T-cell (primary cell): ENCODE measurements at regions not wholly inside any gene's neighbourhood (a gene's known extent, or its start where the extent isn't known, plus 50 kb on each side); places are given as distances from the start of the nearest gene placed in this dataset.

Experiments used
- ATAC-seq, 4 experiments: fragments of 200-7000 bp in 3 of 4; fragments of 150-1000 bp in 1 of 4; cut with Tn5 transposase; replicated peaks in 1 of 4; 1 replicate in 3 of 4; 2 replicates in 1 of 4; pipeline ENCODE4 v1.10.0; 2021; ENCODE audit warnings: moderate library complexity in 3 of 4, mild to moderate bottlenecking in 2 of 4, moderate number of reproducible peaks in 1 of 4
- CTCF ChIA-PET, 2 donors: fragments of 300-600 bp; sonication (Branson Sonifier 250); formaldehyde crosslinking; loops; one replicate each; lab custom pipeline; 2022; ENCODE audit warnings: antibody characterized with exemption in 2 of 2; lab: Charles Lee
- POLR2A ChIA-PET, 2 donors: fragments of 300-600 bp; sonication (Branson Sonifier 250); formaldehyde crosslinking; loops; one replicate each; lab custom pipeline; 2022; ENCODE audit warnings: antibody characterized with exemption in 2 of 2; lab: Charles Lee
- DNase-seq, 35 experiments: peaks; one replicate each; pipeline versions ENCODE4 v3.0.0 to v3.0.0-alpha.2; 2013 to 2023
- H3K27ac ChIP-seq: one replicate; pipeline ENCODE4 v1.5.1; 2013; ENCODE audit warnings: low read length
- H3K27me3 ChIP-seq, 2 experiments: replicated peaks in 1 of 2; 1 replicate in 1 of 2; 2 replicates in 1 of 2; pipeline versions ENCODE4 v1.6.1 to v1.7.0; 2013; ENCODE audit warnings: low read length in 1 of 2, mixed read lengths in 1 of 2; ENCODE audit not compliant: control insufficient read depth in 2 of 2, insufficient read depth in 2 of 2; ENCODE audit errors: extremely low read depth in 1 of 2
- H3K36me3 ChIP-seq, 2 donors: 1 replicate in 1 of 2; 2 replicates in 1 of 2; pipeline versions ENCODE4 v1.6.1 to v1.7.0; 2013; ENCODE audit warnings: low read length in 1 of 2; ENCODE audit not compliant: control insufficient read depth in 2 of 2, insufficient read depth in 1 of 2; ENCODE audit errors: extremely low read depth in 1 of 2
- H3K4me1 ChIP-seq, 2 experiments: 1 replicate in 1 of 2; 2 replicates in 1 of 2; pipeline versions ENCODE4 v1.6.1 to v1.7.0; 2013; ENCODE audit warnings: low read length in 2 of 2, mixed read lengths in 1 of 2; ENCODE audit not compliant: insufficient read depth in 2 of 2, control insufficient read depth in 1 of 2; ENCODE audit errors: extremely low read depth in 1 of 2
- H3K4me3 ChIP-seq, 2 donors: 1 replicate in 1 of 2; 2 replicates in 1 of 2; pipeline versions ENCODE4 v1.5.1 to v1.7.0; 2013; ENCODE audit warnings: mild to moderate bottlenecking in 2 of 2, low read length in 1 of 2, moderate library complexity in 1 of 2; ENCODE audit not compliant: control insufficient read depth in 1 of 2; ENCODE audit errors: extremely low read depth in 1 of 2
- H3K9me3 ChIP-seq: 2 replicates; pipeline ENCODE4 v1.7.0; 2013
- H3K27ac Mint-ChIP-seq, 2 donors: one replicate each; pipeline ENCODE4 v1.8.0; 2020 to 2021; ENCODE audit warnings: mild to moderate bottlenecking in 2 of 2, mixed read lengths in 2 of 2
- H3K27me3 Mint-ChIP-seq, 2 donors: one replicate each; pipeline ENCODE4 v1.8.0; 2021 to 2022; ENCODE audit warnings: mixed read lengths in 2 of 2
- H3K36me3 Mint-ChIP-seq: one replicate; pipeline ENCODE4 v1.8.0; 2021; ENCODE audit warnings: mixed read lengths
- H3K4me1 Mint-ChIP-seq, 3 donors: one replicate each; pipeline ENCODE4 v1.8.0; 2020 to 2022; ENCODE audit warnings: mixed read lengths in 3 of 3, mild to moderate bottlenecking in 1 of 3
- H3K4me3 Mint-ChIP-seq, 3 donors: one replicate each; pipeline ENCODE4 v1.8.0; 2020 to 2022; ENCODE audit warnings: mild to moderate bottlenecking in 3 of 3, mixed read lengths in 3 of 3, moderate library complexity in 3 of 3
- H3K9me3 Mint-ChIP-seq, 3 donors: one replicate each; pipeline ENCODE4 v1.8.0; 2020 to 2022; ENCODE audit warnings: mixed read lengths in 3 of 3
- WGBS: methylation state at CpG from one replicate; pipeline ENCODE4 v1.1.5; 2013; ENCODE audit warnings: missing lambda C conversion rate; ENCODE audit not compliant: insufficient coverage; 5-methylcytosine and 5-hydroxymethylcytosine counted together

- 7% methylated on average over 2 of the region's 5 CpGs for WGBS
- no peak overlapping the region for H3K27ac ChIP-seq
- ChIA-PET POLR2A (no interaction called here), CTCF (interaction anchor here in 1 of 2 donors (0.6 kb wide), 1 partner anchor 153 kb away, joined by 3 read pairs; no protein-coding TSS in a partner anchor)
- peaks cover 10% of the 10 kb centered on the region for H3K9me3 ChIP-seq
- no peaks in the 10 kb centered on the region for H3K36me3 ChIP-seq
- no peak for ATAC-seq
- H3K27me3 ChIP-seq: no peaks in the 10 kb centered on the region
- peak overlapping the region in 1 of 2 donors; percentile 23 for H3K27ac Mint-ChIP-seq
- no peaks in the 10 kb centered on the region for H3K27me3 Mint-ChIP-seq
- no peaks in the 10 kb centered on the region for H3K4me1 Mint-ChIP-seq
- peak overlapping the region in 1 of 3 donors; percentile 18 for H3K4me3 Mint-ChIP-seq
- no peaks in the 10 kb centered on the region for H3K36me3 Mint-ChIP-seq
- no peak overlapping the region for H3K4me3 ChIP-seq
- no peak for DNase-seq
- H3K4me1 ChIP-seq: no peaks in the 10 kb centered on the region
- peaks cover 17 to 36% (median 29%) of the 10 kb centered on the region in 3 donors for H3K9me3 Mint-ChIP-seq
These were observed 603.0 kb upstream of the CDH8 start for GRCh38 chr16:62638964-62639870.

GRCh38 chr16:62638324-62638911 lies 602.2 kb upstream of the CDH8 start:
- no peak overlapping the region for H3K27ac ChIP-seq
- peaks cover 17 to 38% (median 29%) of the 10 kb centered on the region in 3 donors for H3K9me3 Mint-ChIP-seq
- H3K4me3 ChIP-seq: no peak overlapping the region
- no peaks in the 10 kb centered on the region for H3K4me1 Mint-ChIP-seq
- no CpG with 5 or more reads among the region's 4 CpGs for WGBS
- H3K9me3 ChIP-seq: peaks cover 10% of the 10 kb centered on the region
- H3K36me3 ChIP-seq: no peaks in the 10 kb centered on the region
- ChIA-PET CTCF (no interaction called here), POLR2A (no interaction called here)
- no peaks in the 10 kb centered on the region for H3K27me3 Mint-ChIP-seq
- H3K36me3 Mint-ChIP-seq: no peaks in the 10 kb centered on the region
- H3K4me3 Mint-ChIP-seq: no peak overlapping the region
- H3K27me3 ChIP-seq: no peaks in the 10 kb centered on the region
- H3K4me1 ChIP-seq: no peaks in the 10 kb centered on the region
- no peak for DNase-seq
- H3K27ac Mint-ChIP-seq: no peak overlapping the region
- no peak for ATAC-seq

GRCh38 chr16:62625326-62625725 lies 589.1 kb upstream of the CDH8 start:
- Histone ChIP-seq H3K27ac (no peak overlapping the region), H3K27me3 (no peaks in the 10 kb centered on the region), H3K9me3 (no peaks in the 10 kb centered on the region), H3K4me3 (no peak overlapping the region), H3K4me1 (no peaks in the 10 kb centered on the region), H3K36me3 (no peaks in the 10 kb centered on the region)
- no peak overlapping the region for H3K27ac Mint-ChIP-seq
- no peak for DNase-seq
- ATAC-seq: no peak
- no peaks in the 10 kb centered on the region for H3K36me3 Mint-ChIP-seq
- no peak overlapping the region for H3K4me3 Mint-ChIP-seq
- ChIA-PET CTCF (no interaction called here), POLR2A (no interaction called here)
- no peaks in the 10 kb centered on the region for H3K27me3 Mint-ChIP-seq
- peaks cover 7 to 36% (median 27%) of the 10 kb centered on the region in 3 donors for H3K9me3 Mint-ChIP-seq
- 0% methylated on average over 1 of the region's 2 CpGs for WGBS
- no peaks in the 10 kb centered on the region for H3K4me1 Mint-ChIP-seq

GRCh38 chr16:62620275-62620674 lies 584.0 kb upstream of the CDH8 start:
- H3K4me3 ChIP-seq: no peak overlapping the region
- H3K4me1 ChIP-seq: no peaks in the 10 kb centered on the region
- no peaks in the 10 kb centered on the region for H3K4me1 Mint-ChIP-seq
- POLR2A ChIA-PET: no interaction called here
- peaks cover 2% of the 10 kb centered on the region for H3K9me3 ChIP-seq
- no peaks in the 10 kb centered on the region for H3K27me3 Mint-ChIP-seq
- H3K36me3 Mint-ChIP-seq: no peaks in the 10 kb centered on the region
- no peak overlapping the region for H3K27ac Mint-ChIP-seq
- no peak overlapping the region for H3K27ac ChIP-seq
- H3K36me3 ChIP-seq: no peaks in the 10 kb centered on the region
- no peak overlapping the region for H3K4me3 Mint-ChIP-seq
- DNase-seq: no peak
- ATAC-seq: no peak
- H3K27me3 ChIP-seq: no peaks in the 10 kb centered on the region
- CTCF ChIA-PET: no interaction called here
- H3K9me3 Mint-ChIP-seq: peaks cover 20 to 40% (median 35%) of the 10 kb centered on the region in 3 donors

GRCh38 chr16:62615526-62615925 lies 579.3 kb upstream of the CDH8 start:
- DNase-seq (no peak), ATAC-seq (no peak)
- Histone ChIP-seq H3K27me3 (no peaks in the 10 kb centered on the region), H3K4me1 (no peaks in the 10 kb centered on the region), H3K36me3 (no peaks in the 10 kb centered on the region), H3K4me3 (no peak overlapping the region), H3K9me3 (peaks cover 6% of the 10 kb centered on the region), H3K27ac (no peak overlapping the region)
- no peak overlapping the region for H3K27ac Mint-ChIP-seq
- WGBS: no CpG with 5 or more reads among the region's 2 CpGs
- ChIA-PET CTCF (no interaction called here), POLR2A (interaction anchor here in 1 of 2 donors (0.7 kb wide), 1 partner anchor 9 kb away, joined by 3 read pairs; no protein-coding TSS in a partner anchor)
- H3K27me3 Mint-ChIP-seq: no peaks in the 10 kb centered on the region
- peaks cover 26 to 41% (median 28%) of the 10 kb centered on the region in 3 donors for H3K9me3 Mint-ChIP-seq
- H3K4me1 Mint-ChIP-seq: no peaks in the 10 kb centered on the region
- no peak overlapping the region for H3K4me3 Mint-ChIP-seq
- H3K36me3 Mint-ChIP-seq: no peaks in the 10 kb centered on the region

GRCh38 chr16:62610291-62610690 lies 574.1 kb upstream of the CDH8 start:
- no peaks in the 10 kb centered on the region for H3K36me3 Mint-ChIP-seq

More at GRCh38 chr16:62610291-62610690, 574.1 kb upstream of the CDH8 start:
- CTCF ChIA-PET: no interaction called here
- ATAC-seq (no peak), DNase-seq (no peak)
- H3K4me3 ChIP-seq: no peak overlapping the region
- no peak overlapping the region for H3K27ac ChIP-seq
- H3K27me3 ChIP-seq: no peaks in the 10 kb centered on the region
- WGBS: 43% methylated on average over 7 of the region's 7 CpGs
- no peaks in the 10 kb centered on the region for H3K36me3 ChIP-seq
- POLR2A ChIA-PET: no interaction called here
- H3K27ac Mint-ChIP-seq: no peak overlapping the region
- no peaks in the 10 kb centered on the region for H3K4me1 ChIP-seq
- H3K9me3 ChIP-seq: peaks cover 7% of the 10 kb centered on the region
- H3K4me1 Mint-ChIP-seq: no peaks in the 10 kb centered on the region
- no peaks in the 10 kb centered on the region for H3K27me3 Mint-ChIP-seq
- H3K9me3 Mint-ChIP-seq: peaks cover 19 to 46% (median 20%) of the 10 kb centered on the region in 3 donors
- H3K4me3 Mint-ChIP-seq: no peak overlapping the region
